HCT116 (cell line): ENCODE measurements at regions not wholly inside any gene's neighbourhood (a gene's known extent, or its start where the extent isn't known, plus 50 kb on each side); places are given as distances from the start of the nearest gene placed in this dataset.

Experiments
- ATAC-seq: fragments of 200-7000 bp; cut with Tn5 transposase; 2 replicates; pipeline ENCODE4 v1.9.1; 2020; ENCODE audit warnings: mild to moderate bottlenecking, moderate library complexity
- BruUV-seq: library from RNA; stranded (reverse); fragments of 400-500 nt; replicated peaks from 2 replicates; lab custom pipeline; 2021; lab: Mats Ljungman, UMichigan
- CTCF ChIA-PET: fragments of 300-600 bp; sonication (Branson Sonifier 250); formaldehyde crosslinking; loops from one replicate; lab custom pipeline; 2021; ENCODE audit warnings: antibody characterized with exemption; lab: Charles Lee
- POLR2A ChIA-PET: fragments of 300-600, 350-600 bp; sonication (Branson Sonifier 250); formaldehyde crosslinking; loops from one replicate; lab custom pipeline; 2021; ENCODE audit warnings: antibody characterized with exemption; lab: Charles Lee
- RAD21 ChIA-PET, 2 experiments: fragments of 300-600 bp; sonication (Branson Sonifier 250); formaldehyde crosslinking; loops; one replicate each; lab custom pipeline; 2023; ENCODE audit warnings: low total read pairs in 2 of 2; ENCODE audit not compliant: uncharacterized antibody in 2 of 2, unreplicated experiment in 2 of 2, low non-redundant PET in 1 of 2; lab: Charles Lee
- DNase-seq: peaks from one replicate; pipeline ENCODE4 v3.0.0-alpha.2; 2010; ENCODE audit warnings: low read depth, low spot score
- H2AFZ ChIP-seq: fragments of 200-600 bp; shearing (Covaris generic), sonication (generic); 2 replicates; pipeline ENCODE4 v1.6.1; 2017; ENCODE audit warnings: low read depth, mixed run types, mixed read lengths, antibody characterized with exemption, low read length; ENCODE audit not compliant: poor library complexity, severe bottlenecking
- H3K27ac ChIP-seq: 2 replicates; pipeline ENCODE4 v1.5.1; 2012; ENCODE audit warnings: low read depth, low read length
- H3K27me3 ChIP-seq: fragments of 200-600 bp; sonication (generic); 2 replicates; pipeline ENCODE4 v1.6.1; 2016; ENCODE audit warnings: mixed run types, low read length, mixed read lengths; ENCODE audit not compliant: insufficient read depth
- H3K36me3 ChIP-seq, 2 experiments: fragments of 200-500 bp in 1 of 2; fragments of 200-600 bp in 1 of 2; sonication (Bioruptor generic) in 1 of 2; sonication (generic) in 1 of 2; 2 replicates each; pipeline versions ENCODE4 v1.5.1 to v1.6.1; 2014 to 2016; ENCODE audit warnings: low read length in 2 of 2, inconsistent platforms in 1 of 2, mixed read lengths in 1 of 2, mixed run types in 1 of 2; ENCODE audit not compliant: insufficient read depth in 2 of 2, control insufficient read depth in 1 of 2
- H3K4me1 ChIP-seq, 2 experiments: fragments of 200-600 bp in 1 of 2; sonication (generic) in 1 of 2; 2 replicates each; pipeline versions ENCODE4 v1.5.1 to v1.6.1; 2012 to 2017; ENCODE audit warnings: low read length in 2 of 2, inconsistent platforms in 1 of 2, mild to moderate bottlenecking in 1 of 2, mixed read lengths in 1 of 2, mixed run types in 1 of 2, moderate library complexity in 1 of 2; ENCODE audit not compliant: insufficient read depth in 2 of 2, control insufficient read depth in 1 of 2
- H3K4me2 ChIP-seq: fragments of 200-600 bp; sonication (generic); 2 replicates; pipeline ENCODE4 v1.6.1; 2017; ENCODE audit warnings: mixed run types, low read length, mixed read lengths
- H3K4me3 ChIP-seq, 2 experiments: fragments of 200-600 bp in 1 of 2; sonication (generic) in 1 of 2; replicated peaks in 1 of 2; 2 replicates each; pipeline ENCODE4 v1.5.1; 2011 to 2016; ENCODE audit warnings: low read length in 2 of 2, control low read depth in 1 of 2, low read depth in 1 of 2, mild to moderate bottlenecking in 1 of 2, mixed read lengths in 1 of 2, mixed run types in 1 of 2
- H3K79me2 ChIP-seq: fragments of 200-600 bp; sonication (generic); 2 replicates; pipeline ENCODE4 v1.6.1; 2017; ENCODE audit warnings: mild to moderate bottlenecking, mixed run types, low read length, moderate library complexity, mixed read lengths; ENCODE audit not compliant: insufficient read depth
- H3K9ac ChIP-seq: fragments of 200-600 bp; sonication (generic); 2 replicates; pipeline ENCODE4 v1.6.1; 2016; ENCODE audit warnings: low read length, mixed read lengths
- H3K9me2 ChIP-seq: fragments of 200-600 bp; sonication (generic), shearing (Covaris generic); 2 replicates; pipeline ENCODE4 v1.6.1; 2017; ENCODE audit warnings: mixed run types, mild to moderate bottlenecking, moderate library complexity; ENCODE audit not compliant: insufficient read depth
- H3K9me3 ChIP-seq, 2 experiments: fragments of 200-500 bp in 1 of 2; fragments of 200-600 bp in 1 of 2; sonication (Bioruptor generic) in 1 of 2; sonication (generic) in 1 of 2; 2 replicates each; pipeline ENCODE4 v1.6.1; 2014 to 2017; ENCODE audit warnings: low read length in 2 of 2, mixed read lengths in 2 of 2, inconsistent platforms in 1 of 2, low read depth in 1 of 2, mild to moderate bottlenecking in 1 of 2, mixed run types in 1 of 2, moderate library complexity in 1 of 2; ENCODE audit not compliant: control insufficient read depth in 1 of 2, insufficient read depth in 1 of 2
- H4K20me1 ChIP-seq: fragments of 200-600 bp; sonication (generic), shearing (Covaris generic); 2 replicates; pipeline ENCODE4 v1.6.1; 2017; ENCODE audit warnings: mixed run types, mild to moderate bottlenecking, moderate library complexity; ENCODE audit not compliant: insufficient read depth
- ATF3 ChIP-seq: IDR thresholded peaks from 2 replicates; pipeline ENCODE4 v1.6.1; 2012
- CEBPB ChIP-seq: IDR thresholded peaks from 2 replicates; pipeline ENCODE4 v1.6.1; 2012; ENCODE audit warnings: low read depth
- CTCF ChIP-seq, 3 experiments: fragments of 200-600 bp in 1 of 3; sonication (generic) in 1 of 3; IDR thresholded peaks in 2 of 3; conservative IDR thresholded peaks in 1 of 3; 2 replicates each; pipeline ENCODE4 v1.5.1; 2012 to 2017; ENCODE audit warnings: low read depth in 2 of 3, low read length in 2 of 3, antibody characterized with exemption in 1 of 3, borderline replicate concordance in 1 of 3, control low read depth in 1 of 3, mild to moderate bottlenecking in 1 of 3, mixed read lengths in 1 of 3, mixed run types in 1 of 3, moderate library complexity in 1 of 3; ENCODE audit not compliant: insufficient read depth in 1 of 3
- EGR1 ChIP-seq: IDR thresholded peaks from 2 replicates; pipeline ENCODE4 v1.6.1; 2012; ENCODE audit warnings: low read depth
- ELF1 ChIP-seq: IDR thresholded peaks from 2 replicates; pipeline ENCODE4 v1.6.1; 2012; ENCODE audit warnings: low read depth, borderline replicate concordance
- EZH2 ChIP-seq: fragments of 200-600 bp; sonication (generic); IDR thresholded peaks from 2 replicates; pipeline ENCODE4 v1.6.1; 2017; ENCODE audit warnings: antibody characterized with exemption, mixed run types
- JUND ChIP-seq: IDR thresholded peaks from 2 replicates; pipeline ENCODE4 v1.6.1; 2012
- MAX ChIP-seq: IDR thresholded peaks from 2 replicates; pipeline ENCODE4 v1.6.1; 2012
- POLR2A ChIP-seq: IDR thresholded peaks from 2 replicates; pipeline ENCODE4 v1.7.0; 2011; ENCODE audit warnings: borderline replicate concordance; ENCODE audit not compliant: insufficient read depth, insufficient read length; ENCODE audit errors: extremely low read depth
- RAD21 ChIP-seq: IDR thresholded peaks from 2 replicates; pipeline ENCODE4 v1.6.1; 2012; ENCODE audit warnings: low read depth, mild to moderate bottlenecking
- REST ChIP-seq: IDR thresholded peaks from 2 replicates; pipeline ENCODE4 v1.6.1; 2012; ENCODE audit warnings: low read depth
- TCF7L2 ChIP-seq: IDR thresholded peaks from 2 replicates; pipeline ENCODE4 v1.7.0; 2011; ENCODE audit warnings: borderline replicate concordance, inconsistent platforms; ENCODE audit not compliant: insufficient read depth, insufficient read length; ENCODE audit errors: extremely low read depth
- ZBTB33 ChIP-seq: IDR thresholded peaks from 2 replicates; pipeline ENCODE4 v1.6.1; 2011; ENCODE audit warnings: mild to moderate bottlenecking, low read length, moderate library complexity; ENCODE audit not compliant: insufficient replicate concordance; ENCODE audit errors: extremely low read depth
- ZFX ChIP-seq: fragments of 450-650 bp; IDR thresholded peaks from 2 replicates; pipeline ENCODE4 v1.6.1; 2017
- intact Hi-C: fragments of 100-400 bp; cut with micrococcal nuclease; formaldehyde crosslinking; loops from 2 replicates; pipeline ENCODE4 v1.10.0; 2022

- TF ChIP-seq JUND, result no peak
- no peak for TF ChIP-seq ZBTB33
- no peak for TF ChIP-seq ELF1
- no peak for TF ChIP-seq EGR1
- no peak for TF ChIP-seq CEBPB
- TF ChIP-seq ATF3, result no peak
These were observed 166.2 kb downstream of the URB2 start (continued) for GRCh38 chr1:229792012-229792975.

GRCh38 chr1:229793488-229793887 lies 167.4 kb downstream of the URB2 start:
- Histone ChIP-seq H3K27ac (no peak overlapping the region), H4K20me1 (no peaks in the 10 kb centered on the region), H2AFZ (no peak overlapping the region), H3K79me2 (no peaks in the 10 kb centered on the region), H3K9ac (no peak overlapping the region), H3K4me1 (no peaks in the 10 kb centered on the region), H3K27me3 (peaks cover 20% of the 10 kb centered on the region; the same call in 1 of the 2 replicates), H3K9me2 (no peaks in the 10 kb centered on the region), H3K9me3 (no peaks in the 10 kb centered on the region), H3K4me2 (no peak overlapping the region), H3K36me3 (no peaks in the 10 kb centered on the region), H3K4me3 (no peak overlapping the region)
- no TSS peak for BruUV-seq
- ATAC-seq (no peak), DNase-seq (no peak)
- POLR2A ChIA-PET, result no interaction called here
- intact Hi-C loops, result no loop called here
- RAD21 ChIA-PET, result no interaction called here
- CTCF ChIA-PET, result no interaction called here
- TF ChIP-seq CTCF (IDR thresholded peaks at IDR 0.05 in 2 of 3, conservative IDR thresholded peaks at IDR 0.05 in 1 of 3; ENCODE audit: borderline replicate concordance in 1 of 3, insufficient read depth in 1 of 3, low read depth in 2 of 3, low read length in 2 of 3) (no peak), EZH2 (no peak), MAX (no peak), JUND (no peak), TCF7L2 (no peak), POLR2A (no peak), ATF3 (no peak), REST (no peak), CEBPB (no peak), RAD21 (no peak), ZFX (no peak)
